Smooth muscle cell (in vitro differentiated cells): ENCODE measurements at regions not wholly inside any gene's neighbourhood (a gene's known extent, or its start where the extent isn't known, plus 50 kb on each side); places are given as distances from the start of the nearest gene placed in this dataset.

Source experiments
- DNase-seq: peaks from one replicate; lab custom pipeline; 2025; ENCODE audit not compliant: unreplicated experiment; lab: John Stamatoyannopoulos, UW
- H2AFZ ChIP-seq: fragments of 200-600 bp; sonication (generic); 2 replicates; pipeline ENCODE4 v1.6.0; 2016; ENCODE audit warnings: antibody characterized with exemption, low read depth, mild to moderate bottlenecking
- H3F3A ChIP-seq: fragments of 200-600 bp; sonication (generic); 2 replicates; pipeline ENCODE4 v1.6.0; 2017; ENCODE audit warnings: antibody characterized with exemption, low read depth
- H3K27ac ChIP-seq: fragments of 200-600 bp; sonication (generic); 2 replicates; pipeline ENCODE4 v1.5.1; 2016; ENCODE audit warnings: low read depth, mild to moderate bottlenecking
- H3K27me3 ChIP-seq: fragments of 200-600 bp; sonication (generic); 2 replicates; pipeline ENCODE4 v1.6.1; 2016; ENCODE audit warnings: low read depth, mild to moderate bottlenecking
- H3K36me3 ChIP-seq: fragments of 200-600 bp; sonication (generic); 2 replicates; pipeline ENCODE4 v1.5.1; 2016; ENCODE audit warnings: low read depth
- H3K4me1 ChIP-seq: fragments of 200-600 bp; sonication (generic); 2 replicates; pipeline ENCODE4 v1.5.1; 2016; ENCODE audit warnings: low read depth
- H3K4me2 ChIP-seq: fragments of 200-600 bp; sonication (generic); 2 replicates; pipeline ENCODE4 v1.6.0; 2016; ENCODE audit warnings: mild to moderate bottlenecking
- H3K4me3 ChIP-seq: fragments of 200-600 bp; sonication (generic); 2 replicates; pipeline ENCODE4 v1.5.1; 2016; ENCODE audit warnings: mild to moderate bottlenecking
- H3K79me2 ChIP-seq: fragments of 200-600 bp; sonication (generic); 2 replicates; pipeline ENCODE4 v1.6.0; 2016; ENCODE audit warnings: low read depth, mild to moderate bottlenecking
- H3K9ac ChIP-seq: fragments of 200-600 bp; sonication (generic); 2 replicates; pipeline ENCODE4 v1.6.0; 2016; ENCODE audit warnings: low read depth
- H3K9me3 ChIP-seq: fragments of 200-600 bp; sonication (generic); replicated peaks from 2 replicates; pipeline ENCODE4 v1.5.1; 2016; ENCODE audit warnings: low read depth
- H4K20me1 ChIP-seq: fragments of 200-600 bp; sonication (generic); 2 replicates; pipeline ENCODE4 v1.6.0; 2016; ENCODE audit warnings: low read depth
- WGBS: methylation state at CpG from one replicate; pipeline ENCODE4 v1.1.7; 2016; ENCODE audit warnings: low lambda C conversion rate; 5-methylcytosine and 5-hydroxymethylcytosine counted together
- TF ChIP-seq, protein P1 (sequence below): fragments of 200-600 bp; sonication (generic); IDR thresholded peaks from 2 replicates; pipeline ENCODE4 v1.5.1; 2017; ENCODE audit warnings: borderline replicate concordance, mild to moderate bottlenecking, antibody characterized with exemption; ENCODE audit not compliant: insufficient read depth, poor library complexity, severe bottlenecking

DNA sequence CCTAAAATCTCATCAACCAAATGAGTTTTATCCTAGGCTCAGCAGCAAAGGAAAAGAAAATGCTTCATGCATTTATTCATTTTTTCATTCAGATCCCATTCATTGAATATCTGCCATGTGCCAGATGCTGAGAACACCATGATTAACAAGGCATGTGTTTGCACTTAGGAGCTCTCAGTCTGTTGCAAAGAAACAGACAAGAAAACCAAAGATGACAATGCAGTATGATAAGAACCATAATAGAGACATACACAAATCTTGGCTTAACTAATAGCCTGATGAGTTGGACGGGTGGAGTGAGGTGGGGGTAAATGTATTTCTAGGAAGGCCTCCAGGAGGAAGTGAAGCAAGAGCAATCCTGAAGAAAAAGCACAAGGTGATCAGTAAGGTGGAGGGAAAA lies 177.8 kb upstream of the SCN7A start:
- no peak overlapping the region for H3K9ac ChIP-seq
- TF ChIP-seq, protein P1, sequence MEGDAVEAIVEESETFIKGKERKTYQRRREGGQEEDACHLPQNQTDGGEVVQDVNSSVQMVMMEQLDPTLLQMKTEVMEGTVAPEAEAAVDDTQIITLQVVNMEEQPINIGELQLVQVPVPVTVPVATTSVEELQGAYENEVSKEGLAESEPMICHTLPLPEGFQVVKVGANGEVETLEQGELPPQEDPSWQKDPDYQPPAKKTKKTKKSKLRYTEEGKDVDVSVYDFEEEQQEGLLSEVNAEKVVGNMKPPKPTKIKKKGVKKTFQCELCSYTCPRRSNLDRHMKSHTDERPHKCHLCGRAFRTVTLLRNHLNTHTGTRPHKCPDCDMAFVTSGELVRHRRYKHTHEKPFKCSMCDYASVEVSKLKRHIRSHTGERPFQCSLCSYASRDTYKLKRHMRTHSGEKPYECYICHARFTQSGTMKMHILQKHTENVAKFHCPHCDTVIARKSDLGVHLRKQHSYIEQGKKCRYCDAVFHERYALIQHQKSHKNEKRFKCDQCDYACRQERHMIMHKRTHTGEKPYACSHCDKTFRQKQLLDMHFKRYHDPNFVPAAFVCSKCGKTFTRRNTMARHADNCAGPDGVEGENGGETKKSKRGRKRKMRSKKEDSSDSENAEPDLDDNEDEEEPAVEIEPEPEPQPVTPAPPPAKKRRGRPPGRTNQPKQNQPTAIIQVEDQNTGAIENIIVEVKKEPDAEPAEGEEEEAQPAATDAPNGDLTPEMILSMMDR: no peak
- no peak for DNase-seq
- no peaks in the 10 kb centered on the region for H3K27me3 ChIP-seq
- no peak overlapping the region for H3K4me3 ChIP-seq
- no peaks in the 10 kb centered on the region for H3K4me1 ChIP-seq
- no peak overlapping the region for H3K27ac ChIP-seq
- no peak overlapping the region for H3K4me2 ChIP-seq
- no peaks in the 10 kb centered on the region for H4K20me1 ChIP-seq
- 77% methylated on average over 1 of the region's 1 CpG for WGBS
- H2AFZ ChIP-seq: no peak overlapping the region
- no peaks in the 10 kb centered on the region for H3K79me2 ChIP-seq
- no peaks in the 10 kb centered on the region for H3K9me3 ChIP-seq
- H3F3A ChIP-seq: no peaks in the 10 kb centered on the region
- H3K36me3 ChIP-seq: no peaks in the 10 kb centered on the region

- Histone ChIP-seq H3F3A (no peaks in the 10 kb centered on the region), H3K27ac (no peak overlapping the region), H3K27me3 (no peaks in the 10 kb centered on the region), H2AFZ (no peak overlapping the region), H3K4me3 (no peak overlapping the region), H3K9ac (no peak overlapping the region), H3K36me3 (no peaks in the 10 kb centered on the region), H3K79me2 (no peaks in the 10 kb centered on the region), H4K20me1 (no peaks in the 10 kb centered on the region), H3K9me3 (no peaks in the 10 kb centered on the region), H3K4me2 (no peak overlapping the region), H3K4me1 (no peaks in the 10 kb centered on the region)
- no peak for DNase-seq
- 71% methylated on average over 2 of the region's 2 CpGs for WGBS
- TF ChIP-seq, protein P1: no peak
Measured at GRCh38 chr2:166671235-166671634, 177.2 kb upstream of the SCN7A start.

- TF ChIP-seq, protein P1: no peak
- Histone ChIP-seq H3K4me3 (no peak overlapping the region), H3K4me2 (no peak overlapping the region), H3K27me3 (no peaks in the 10 kb centered on the region), H3K4me1 (no peaks in the 10 kb centered on the region), H3F3A (no peaks in the 10 kb centered on the region), H2AFZ (no peak overlapping the region), H4K20me1 (no peaks in the 10 kb centered on the region), H3K36me3 (no peaks in the 10 kb centered on the region), H3K9me3 (no peaks in the 10 kb centered on the region), H3K9ac (no peak overlapping the region), H3K27ac (no peak overlapping the region), H3K79me2 (no peaks in the 10 kb centered on the region)
- whole genome bisulfite sequencing: 100% methylated on average over 2 of the region's 2 CpGs
- no peak for DNase-seq
Measured at GRCh38 chr2:166665991-166666940, 172.2 kb upstream of the SCN7A start.

- H3K4me2 ChIP-seq: no peak overlapping the region
- H3K27ac ChIP-seq: no peak overlapping the region
- no peaks in the 10 kb centered on the region for H3K79me2 ChIP-seq
- TF ChIP-seq, protein P1: no peak
- 83% methylated on average over 3 of the region's 3 CpGs for WGBS
- no peaks in the 10 kb centered on the region for H4K20me1 ChIP-seq
- H3K36me3 ChIP-seq: no peaks in the 10 kb centered on the region
- DNase-seq: no peak
- no peaks in the 10 kb centered on the region for H3K9me3 ChIP-seq
- H3K4me1 ChIP-seq: no peaks in the 10 kb centered on the region
- H3K27me3 ChIP-seq: no peaks in the 10 kb centered on the region
- H3F3A ChIP-seq: no peaks in the 10 kb centered on the region
- H3K9ac ChIP-seq: no peak overlapping the region
- H2AFZ ChIP-seq: no peak overlapping the region
- no peak overlapping the region for H3K4me3 ChIP-seq
Measured at GRCh38 chr2:166661824-166662223, 167.8 kb upstream of the SCN7A start.
